ENCODE measurements at regions not wholly inside any gene's neighbourhood (a gene's known extent, or its start where the extent isn't known, plus 50 kb on each side); places are given as distances from the start of the nearest gene placed in this dataset.

DNA sequence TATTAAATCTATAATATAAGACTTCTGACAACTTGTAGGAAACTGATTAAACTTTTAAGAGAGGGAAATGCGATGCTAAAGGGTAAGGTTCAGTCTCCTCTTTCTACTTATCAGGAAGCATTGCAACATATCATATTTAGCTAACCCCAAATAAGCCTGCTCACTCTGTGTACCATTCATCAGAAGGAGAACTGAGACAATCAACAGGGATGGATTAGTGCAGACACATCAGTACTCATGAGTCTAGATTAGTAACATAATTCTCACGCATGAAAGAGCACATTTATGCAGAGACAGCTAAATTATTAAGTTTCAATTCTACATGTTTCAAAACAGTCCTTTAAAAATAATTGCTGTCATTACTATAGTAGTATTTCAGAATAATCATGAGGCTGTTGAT lies 354.2 kb upstream of the ZWINT start:
- FAIRE-seq: no peak
- Histone ChIP-seq H3K4me2 (ENCODE audit: control insufficient read depth, extremely low read depth, insufficient read depth, low read depth, low read length) (no peak overlapping the region), H3K36me3 (ENCODE audit: control insufficient read depth in 2 of 2, extremely low read depth in 1 of 2, insufficient read depth in 2 of 2, low read length in 2 of 2) (no peaks in the 10 kb centered on the region), H3K79me2 (ENCODE audit: control insufficient read depth, insufficient read depth, low read length) (no peaks in the 10 kb centered on the region), H3K27me3 (ENCODE audit: control insufficient read depth, extremely low read depth, insufficient read depth, low read length) (no peaks in the 10 kb centered on the region), H2AFZ (ENCODE audit: control insufficient read depth, low read length) (no peak overlapping the region), H3K27ac (ENCODE audit: control insufficient read depth, insufficient read depth, low read length) (no peak overlapping the region), H3K4me1 (ENCODE audit: control insufficient read depth, extremely low read depth, insufficient read depth, low read length) (no peaks in the 10 kb centered on the region), H4K20me1 (ENCODE audit: control insufficient read depth, extremely low read depth, insufficient read depth, low read length) (no peaks in the 10 kb centered on the region), H3K9me1 (ENCODE audit: control insufficient read depth, extremely low read depth, insufficient read depth, low read length) (no peaks in the 10 kb centered on the region), H3K4me3 (ENCODE audit: control insufficient read depth in 2 of 3, extremely low read depth in 1 of 3, insufficient read depth in 2 of 3, low read depth in 1 of 3, low read length in 3 of 3) (no peak overlapping the region), H3K9me3 (ENCODE audit: control insufficient read depth, low read depth, low read length) (no peaks in the 10 kb centered on the region), H3K9ac (ENCODE audit: control insufficient read depth, extremely low read depth, insufficient read depth, low read length) (no peak overlapping the region)
- TF ChIP-seq, protein P1, sequence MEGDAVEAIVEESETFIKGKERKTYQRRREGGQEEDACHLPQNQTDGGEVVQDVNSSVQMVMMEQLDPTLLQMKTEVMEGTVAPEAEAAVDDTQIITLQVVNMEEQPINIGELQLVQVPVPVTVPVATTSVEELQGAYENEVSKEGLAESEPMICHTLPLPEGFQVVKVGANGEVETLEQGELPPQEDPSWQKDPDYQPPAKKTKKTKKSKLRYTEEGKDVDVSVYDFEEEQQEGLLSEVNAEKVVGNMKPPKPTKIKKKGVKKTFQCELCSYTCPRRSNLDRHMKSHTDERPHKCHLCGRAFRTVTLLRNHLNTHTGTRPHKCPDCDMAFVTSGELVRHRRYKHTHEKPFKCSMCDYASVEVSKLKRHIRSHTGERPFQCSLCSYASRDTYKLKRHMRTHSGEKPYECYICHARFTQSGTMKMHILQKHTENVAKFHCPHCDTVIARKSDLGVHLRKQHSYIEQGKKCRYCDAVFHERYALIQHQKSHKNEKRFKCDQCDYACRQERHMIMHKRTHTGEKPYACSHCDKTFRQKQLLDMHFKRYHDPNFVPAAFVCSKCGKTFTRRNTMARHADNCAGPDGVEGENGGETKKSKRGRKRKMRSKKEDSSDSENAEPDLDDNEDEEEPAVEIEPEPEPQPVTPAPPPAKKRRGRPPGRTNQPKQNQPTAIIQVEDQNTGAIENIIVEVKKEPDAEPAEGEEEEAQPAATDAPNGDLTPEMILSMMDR (optimal IDR thresholded peaks at IDR 0.05 in 1 of 3, IDR thresholded peaks at IDR 0.05 in 1 of 3, conservative IDR thresholded peaks at IDR 0.05 in 1 of 3; ENCODE audit: extremely low read depth in 1 of 3, insufficient read depth in 2 of 3, low read length in 3 of 3): no peak
- TF ChIP-seq EZH2 (IDR thresholded peaks at IDR 0.05; ENCODE audit: low read length): no peak
- dilution Hi-C loops (cut with MboI; ENCODE audit: extremely low pct_ligation_motif_present, low sequenced_read_pairs): no loop called here
- no peak for DNase-seq (ENCODE audit: low read depth, low spot score)

DNA sequence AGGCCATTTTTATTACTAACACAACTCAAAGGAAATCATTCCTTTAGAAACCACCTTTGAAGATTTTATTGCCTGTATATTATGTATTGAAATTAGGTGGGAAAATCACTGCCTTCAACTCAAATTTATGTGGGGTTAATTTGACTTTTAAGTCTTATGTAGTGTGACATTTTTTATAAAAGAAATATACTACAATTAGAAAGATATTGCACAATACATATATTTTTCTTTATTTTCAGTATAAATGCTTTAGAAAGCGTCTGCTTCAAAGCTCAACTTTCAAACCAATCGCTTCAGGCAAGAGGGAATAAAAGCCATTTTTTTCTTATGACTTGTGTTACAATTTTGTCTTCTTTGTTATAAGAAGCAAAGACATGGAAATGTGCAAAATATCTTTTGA lies 337.4 kb upstream of the ZWINT start:
- FAIRE-seq (no peak), DNase-seq (ENCODE audit: low read depth, low spot score) (no peak)
- dilution Hi-C loops (cut with MboI; ENCODE audit: extremely low pct_ligation_motif_present, low sequenced_read_pairs): no loop called here
- no peaks in the 10 kb centered on the region for H3K79me2 ChIP-seq (ENCODE audit: control insufficient read depth, insufficient read depth, low read length)
- H3K27ac ChIP-seq (ENCODE audit: control insufficient read depth, insufficient read depth, low read length): no peak overlapping the region
- H3K4me2 ChIP-seq (ENCODE audit: control insufficient read depth, extremely low read depth, insufficient read depth, low read depth, low read length): no peak overlapping the region
- no peaks in the 10 kb centered on the region for H3K9me1 ChIP-seq (ENCODE audit: control insufficient read depth, extremely low read depth, insufficient read depth, low read length)
- H3K9ac ChIP-seq (ENCODE audit: control insufficient read depth, extremely low read depth, insufficient read depth, low read length): no peak overlapping the region
- no peak for TF ChIP-seq EZH2 (IDR thresholded peaks at IDR 0.05; ENCODE audit: low read length)
- TF ChIP-seq, protein P1 (optimal IDR thresholded peaks at IDR 0.05 in 1 of 3, IDR thresholded peaks at IDR 0.05 in 1 of 3, conservative IDR thresholded peaks at IDR 0.05 in 1 of 3; ENCODE audit: extremely low read depth in 1 of 3, insufficient read depth in 2 of 3, low read length in 3 of 3): no peak
- H3K4me1 ChIP-seq (ENCODE audit: control insufficient read depth, extremely low read depth, insufficient read depth, low read length): no peaks in the 10 kb centered on the region
- H3K4me3 ChIP-seq (ENCODE audit: control insufficient read depth in 2 of 3, extremely low read depth in 1 of 3, insufficient read depth in 2 of 3, low read depth in 1 of 3, low read length in 3 of 3): no peak overlapping the region
- no peaks in the 10 kb centered on the region for H3K9me3 ChIP-seq (ENCODE audit: control insufficient read depth, low read depth, low read length)
- H3K36me3 ChIP-seq (ENCODE audit: control insufficient read depth in 2 of 2, extremely low read depth in 1 of 2, insufficient read depth in 2 of 2, low read length in 2 of 2): no peaks in the 10 kb centered on the region
- H2AFZ ChIP-seq (ENCODE audit: control insufficient read depth, low read length): no peak overlapping the region
- no peaks in the 10 kb centered on the region for H4K20me1 ChIP-seq (ENCODE audit: control insufficient read depth, extremely low read depth, insufficient read depth, low read length)
- H3K27me3 ChIP-seq (ENCODE audit: control insufficient read depth, extremely low read depth, insufficient read depth, low read length): no peaks in the 10 kb centered on the region

Measured in keratinocyte (primary cell).